ENCODE measurements at regions not wholly inside any gene's neighbourhood (a gene's known extent, or its start where the extent isn't known, plus 50 kb on each side); places are given as distances from the start of the nearest gene placed in this dataset.

- TF ChIP-seq CTCF (IDR thresholded peaks at IDR 0.05) (no peak), POLR2AphosphoS5 (IDR thresholded peaks at IDR 0.05) (no peak), POLR2A (IDR thresholded peaks at IDR 0.05) (no peak)
These were observed 90.5 kb upstream of the SMIM21 start for GRCh38 chr18:75518007-75518406.
